ENCODE measurements at regions not wholly inside any gene's neighbourhood (a gene's known extent, or its start where the extent isn't known, plus 50 kb on each side); places are given as distances from the start of the nearest gene placed in this dataset.

GRCh38 chr20:12435268-12435667 is 517.6 kb downstream of the BTBD3 start (continued):
- no peak for TF ChIP-seq CHD7 (IDR thresholded peaks at IDR 0.05; ENCODE audit: insufficient replicate concordance, low read length)
- no peak for TF ChIP-seq TCF12 (IDR thresholded peaks at IDR 0.05; ENCODE audit: low read depth, low read length)
- no peak for TF ChIP-seq RAD21 (IDR thresholded peaks at IDR 0.05 in 1 of 2, conservative IDR thresholded peaks at IDR 0.05 in 1 of 2; ENCODE audit: low read depth in 2 of 2, low read length in 2 of 2)
- TF ChIP-seq POU5F1 (IDR thresholded peaks at IDR 0.05; ENCODE audit: low read depth, low read length): no peak
- TF ChIP-seq CTBP2 (IDR thresholded peaks at IDR 0.05; ENCODE audit: borderline replicate concordance, insufficient read depth, insufficient read length, low read length): no peak
- no peak for TF ChIP-seq ASH2L (IDR thresholded peaks at IDR 0.05; ENCODE audit: low read length)
- no peak for TF ChIP-seq ATF2 (IDR thresholded peaks at IDR 0.05; ENCODE audit: low read length)
- TF ChIP-seq SIN3A (conservative IDR thresholded peaks at IDR 0.05 in 1 of 2, IDR thresholded peaks at IDR 0.05 in 1 of 2; ENCODE audit: low read depth in 1 of 2, low read length in 2 of 2): no peak

Measured in H1 (cell line).